HepG2 (cell line): ENCODE measurements at regions not wholly inside any gene's neighbourhood (a gene's known extent, or its start where the extent isn't known, plus 50 kb on each side); places are given as distances from the start of the nearest gene placed in this dataset.

Experiments used
- GRHL1 ChIP-seq: sonication (generic); formaldehyde crosslinking; conservative IDR thresholded peaks from 2 replicates; pipeline ENCODE4 v1.8.0; 2022; ENCODE audit warnings: missing genetic modification reagents
- HOXA9 ChIP-seq: sonication (generic); formaldehyde crosslinking; IDR thresholded peaks from 2 replicates; pipeline ENCODE4 v1.8.1; 2022; ENCODE audit warnings: missing genetic modification reagents, mild to moderate bottlenecking, moderate library complexity, borderline replicate concordance
- JDP2 ChIP-seq: sonication (generic); formaldehyde crosslinking; IDR thresholded peaks from 2 replicates; pipeline ENCODE4 v1.8.1; 2022; ENCODE audit warnings: missing genetic modification reagents, borderline replicate concordance
- KMT2A ChIP-seq: sonication (generic); formaldehyde crosslinking; IDR thresholded peaks from 2 replicates; pipeline ENCODE4 v1.4.0; 2020; ENCODE audit warnings: missing genetic modification reagents
- MAZ ChIP-seq, 2 experiments: sonication (generic) in 1 of 2; formaldehyde crosslinking in 1 of 2; IDR thresholded peaks; 2 replicates each; pipeline versions ENCODE4 v1.5.0 to v1.6.1; 2012 to 2020; ENCODE audit warnings: low read depth in 2 of 2, mild to moderate bottlenecking in 2 of 2, borderline replicate concordance in 1 of 2, improper control_type of control experiment in 1 of 2, low read length in 1 of 2, missing genetic modification reagents in 1 of 2, moderate library complexity in 1 of 2
- NR2F2 ChIP-seq: IDR thresholded peaks from 2 replicates; pipeline ENCODE4 v1.6.1; 2012; ENCODE audit warnings: low read depth, inconsistent platforms, borderline replicate concordance
- PITX1 ChIP-seq: sonication (generic); formaldehyde crosslinking; IDR thresholded peaks from 2 replicates; pipeline ENCODE4 v1.5.1; 2020; ENCODE audit warnings: mild to moderate bottlenecking, missing genetic modification reagents
- POLR2A ChIP-seq, 2 experiments: IDR thresholded peaks; 2 replicates each; pipeline ENCODE4 v1.6.1; 2011; ENCODE audit warnings: low read depth in 2 of 2, low read length in 2 of 2, mild to moderate bottlenecking in 1 of 2, moderate library complexity in 1 of 2; ENCODE audit not compliant: insufficient read depth in 1 of 2
- SCMH1 ChIP-seq: sonication (generic); formaldehyde crosslinking; IDR thresholded peaks from 2 replicates; pipeline ENCODE4 v1.9.0; 2021; ENCODE audit warnings: missing genetic modification reagents, mild to moderate bottlenecking, borderline replicate concordance
- SP140L ChIP-seq: sonication (generic); formaldehyde crosslinking; IDR thresholded peaks from 2 replicates; pipeline ENCODE4 v1.4.0; 2020; ENCODE audit warnings: missing genetic modification reagents, borderline replicate concordance
- SP4 ChIP-seq: sonication (generic); formaldehyde crosslinking; IDR thresholded peaks from 2 replicates; pipeline ENCODE4 v1.8.1; 2023; ENCODE audit warnings: mild to moderate bottlenecking, missing genetic modification reagents
- TCF7 ChIP-seq: sonication (generic); IDR thresholded peaks from 2 replicates; pipeline ENCODE4 v1.6.1; 2016; ENCODE audit warnings: antibody characterized with exemption, low read depth
- THAP8 ChIP-seq: sonication (generic); formaldehyde crosslinking; IDR thresholded peaks from 2 replicates; pipeline ENCODE4 v1.5.1; 2020; ENCODE audit warnings: missing genetic modification reagents, mild to moderate bottlenecking, borderline replicate concordance
- ZNF549 ChIP-seq: sonication (generic); formaldehyde crosslinking; IDR thresholded peaks from 2 replicates; pipeline ENCODE4 v1.5.0; 2020; ENCODE audit warnings: missing genetic modification reagents
- ZNF558 ChIP-seq: sonication (generic); formaldehyde crosslinking; IDR thresholded peaks from 2 replicates; pipeline ENCODE4 v1.9.0; 2022; ENCODE audit warnings: mild to moderate bottlenecking, missing genetic modification reagents, borderline replicate concordance
- ZNF598 ChIP-seq: sonication (generic); formaldehyde crosslinking; IDR thresholded peaks from 2 replicates; pipeline ENCODE4 v1.5.1; 2020; ENCODE audit warnings: mild to moderate bottlenecking, missing genetic modification reagents, borderline replicate concordance
- ZNF639 ChIP-seq: conservative IDR thresholded peaks from 2 replicates; pipeline ENCODE4 v1.6.1; 2018; ENCODE audit warnings: missing genetic modification reagents
- ZNF687 ChIP-seq: sonication (generic); formaldehyde crosslinking; IDR thresholded peaks from 2 replicates; pipeline ENCODE4 v1.5.1; 2020; ENCODE audit warnings: mild to moderate bottlenecking, missing genetic modification reagents, moderate library complexity
- ZNF747 ChIP-seq: sonication (generic); formaldehyde crosslinking; IDR thresholded peaks from 2 replicates; pipeline ENCODE4 v1.8.1; 2023; ENCODE audit warnings: missing genetic modification reagents, mild to moderate bottlenecking, borderline replicate concordance
- ZSCAN29 ChIP-seq: sonication (generic); formaldehyde crosslinking; conservative IDR thresholded peaks from 2 replicates; pipeline ENCODE4 v1.4.0; 2020; ENCODE audit warnings: mild to moderate bottlenecking, missing genetic modification reagents
- ZSCAN31 ChIP-seq: sonication (generic); formaldehyde crosslinking; IDR thresholded peaks from 2 replicates; pipeline ENCODE4 v1.5.0; 2020; ENCODE audit warnings: low read depth, mild to moderate bottlenecking, missing genetic modification reagents

GRCh38 chr14:31944256-31945073 is 132.6 kb upstream of the ARHGAP5 start (continued):
- TF ChIP-seq GRHL1 (CRISPR knock-in tag) (no peak), THAP8 (CRISPR knock-in tag) (no peak), POLR2A (IDR thresholded peaks at IDR 0.05; ENCODE audit: insufficient read depth in 1 of 2, low read depth in 2 of 2, low read length in 2 of 2) (peak; percentile 43; a peak in 2 of 4 replicates), SP140L (no peak), KMT2A (no peak; the same call in 1 of the 2 replicates), SCMH1 (CRISPR knock-in tag) (no peak), SP4 (CRISPR knock-in tag) (no peak; the same call in 1 of the 2 replicates), MAZ (IDR thresholded peaks at IDR 0.05; ENCODE audit: borderline replicate concordance, low read depth, low read length) (no peak), MAZ (CRISPR knock-in tag; IDR thresholded peaks at IDR 0.05; ENCODE audit: low read depth) (0 out of 2 replicates have a peak, but pooled peaks have one; percentile 36), HOXA9 (CRISPR knock-in tag) (no peak), TCF7 (peak; percentile 85), ZSCAN29 (CRISPR knock-in tag) (no peak; the same call in 1 of the 2 replicates), ZNF549 (no peak), ZNF558 (no peak), NR2F2 (no peak), ZNF687 (CRISPR knock-in tag) (peak; percentile 72), JDP2 (CRISPR knock-in tag) (no peak), ZSCAN31 (CRISPR knock-in tag) (0 out of 2 replicates have a peak, but pooled peaks have one; percentile 38), ZNF747 (CRISPR knock-in tag) (peak; percentile 71; the same call in 1 of the 2 replicates), ZNF639 (CRISPR knock-in tag) (0 out of 2 replicates have a peak, but pooled peaks have one; percentile 60), PITX1 (peak; percentile 45; the same call in 1 of the 2 replicates), ZNF598 (CRISPR knock-in tag) (peak; percentile 79; the same call in 1 of the 2 replicates)
